ENCODE measurements at regions not wholly inside any gene's neighbourhood (a gene's known extent, or its start where the extent isn't known, plus 50 kb on each side); places are given as distances from the start of the nearest gene placed in this dataset.
"Not testable (repeated sequence)": the region's sequence is repeated elsewhere in the genome, so short reads cannot be mapped to it uniquely, and the experiment has no call there.

DNA sequence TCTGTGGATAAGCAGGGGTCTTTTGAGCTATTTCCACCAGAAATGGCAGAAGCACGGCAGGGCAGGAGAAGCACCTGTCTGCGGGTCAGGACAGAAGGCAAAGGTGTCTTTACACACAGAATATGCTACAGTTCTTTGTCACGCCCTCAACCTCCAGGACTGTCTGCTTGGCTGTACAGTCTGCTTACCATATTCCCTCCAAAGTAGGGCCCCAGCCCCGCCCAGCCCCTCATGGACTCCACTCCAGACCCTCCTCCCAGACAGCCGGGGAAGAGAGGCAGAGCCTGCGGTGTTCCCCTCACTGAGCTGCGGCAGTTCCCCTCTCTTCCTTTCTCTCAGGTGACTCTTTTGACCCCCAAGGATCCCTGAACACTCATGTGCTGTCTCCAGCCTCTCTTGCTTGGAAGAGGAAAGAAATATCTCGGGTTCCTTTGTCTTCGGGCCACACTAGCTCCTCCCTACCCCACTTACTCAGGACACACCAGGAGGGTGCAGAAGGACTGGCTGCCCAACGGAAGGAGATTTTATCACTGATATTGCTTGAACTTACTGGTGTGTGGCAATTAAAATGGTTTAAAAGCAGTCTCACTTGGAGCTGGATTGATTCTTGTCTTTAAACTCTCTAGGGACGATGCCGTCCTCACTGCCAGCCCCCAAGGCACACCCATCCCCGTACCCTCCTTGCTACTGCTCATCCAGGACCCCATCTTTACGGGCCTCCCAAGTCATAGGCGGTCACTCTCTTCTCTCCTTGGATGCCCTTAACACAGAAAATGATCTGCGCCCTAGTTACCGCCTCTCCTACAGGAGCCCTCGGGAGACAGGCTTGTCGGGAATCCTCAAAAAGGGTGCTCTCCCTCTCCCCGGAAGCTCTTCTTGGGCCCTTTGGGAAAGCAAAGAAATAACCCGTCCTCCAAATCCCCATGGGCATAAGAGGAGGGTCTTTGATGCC lies 169.7 kb downstream of the TOMM20 start:
- DNase-seq (ENCODE audit: low read depth), result no peak

GRCh38 chr1:234958066-234958705 lies 170.5 kb downstream of the TOMM20 start:
- DNase-seq (ENCODE audit: low read depth), result no peak

- no peak for DNase-seq (ENCODE audit: low read depth)
These were observed 171.1 kb downstream of the TOMM20 start for GRCh38 chr1:234957330-234958065.

GRCh38 chr1:234956821-234957329 lies 171.8 kb downstream of the TOMM20 start:
- no peak for DNase-seq (ENCODE audit: low read depth)

- no peak for DNase-seq (ENCODE audit: low read depth)
These were observed 173.4 kb downstream of the TOMM20 start for GRCh38 chr1:234955107-234955731.

- no peak for DNase-seq (ENCODE audit: low read depth)
These were observed 174.0 kb downstream of the TOMM20 start for GRCh38 chr1:234954613-234955012.

DNA sequence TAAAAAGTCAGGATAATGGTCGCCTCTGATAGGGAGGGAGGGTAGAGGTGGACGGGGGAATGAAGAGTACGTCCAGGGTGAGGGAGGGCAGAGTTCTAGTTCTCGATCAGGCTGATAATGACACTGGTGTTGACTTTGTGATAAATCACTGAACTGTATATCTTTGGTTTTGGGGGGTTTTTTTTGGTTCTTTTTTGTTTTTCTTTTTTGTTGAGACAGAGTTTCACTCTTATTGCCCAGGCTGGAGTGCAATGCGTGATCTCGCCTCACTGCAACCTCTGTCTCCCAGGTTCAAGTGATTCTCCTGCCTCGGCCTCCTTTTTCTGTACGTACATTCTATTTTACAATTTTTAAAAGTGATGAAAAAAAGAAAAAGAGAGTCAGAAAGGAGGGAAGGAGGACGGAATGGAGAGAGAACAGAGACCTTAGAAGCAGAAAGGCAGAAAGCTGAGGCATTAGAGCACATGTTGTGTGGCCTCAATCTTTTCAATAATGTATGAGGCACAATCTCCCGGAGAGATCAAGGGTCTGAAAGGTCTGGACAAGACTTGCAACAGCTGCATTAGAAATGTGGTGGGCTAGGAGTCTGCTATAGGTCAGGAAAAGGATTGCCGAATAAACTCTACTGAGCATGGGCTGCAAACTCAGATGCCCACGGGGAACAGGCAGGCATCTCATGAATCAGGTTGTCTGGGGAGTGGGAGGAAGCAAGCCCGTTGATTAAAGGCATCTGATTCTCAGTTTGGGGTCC lies 174.8 kb downstream of the TOMM20 start:
- DNase-seq (ENCODE audit: low read depth), result no peak

GRCh38 chr1:234950598-234950997 lies 178.0 kb downstream of the TOMM20 start:
- no peak for DNase-seq (ENCODE audit: low read depth)

GRCh38 chr1:234949528-234949927 lies 179.1 kb downstream of the TOMM20 start:
- DNase-seq (ENCODE audit: low read depth), result not testable (repeated sequence)

GRCh38 chr1:234944439-234945344 lies 183.9 kb downstream of the TOMM20 start:
- no peak for DNase-seq (ENCODE audit: low read depth)

DNA sequence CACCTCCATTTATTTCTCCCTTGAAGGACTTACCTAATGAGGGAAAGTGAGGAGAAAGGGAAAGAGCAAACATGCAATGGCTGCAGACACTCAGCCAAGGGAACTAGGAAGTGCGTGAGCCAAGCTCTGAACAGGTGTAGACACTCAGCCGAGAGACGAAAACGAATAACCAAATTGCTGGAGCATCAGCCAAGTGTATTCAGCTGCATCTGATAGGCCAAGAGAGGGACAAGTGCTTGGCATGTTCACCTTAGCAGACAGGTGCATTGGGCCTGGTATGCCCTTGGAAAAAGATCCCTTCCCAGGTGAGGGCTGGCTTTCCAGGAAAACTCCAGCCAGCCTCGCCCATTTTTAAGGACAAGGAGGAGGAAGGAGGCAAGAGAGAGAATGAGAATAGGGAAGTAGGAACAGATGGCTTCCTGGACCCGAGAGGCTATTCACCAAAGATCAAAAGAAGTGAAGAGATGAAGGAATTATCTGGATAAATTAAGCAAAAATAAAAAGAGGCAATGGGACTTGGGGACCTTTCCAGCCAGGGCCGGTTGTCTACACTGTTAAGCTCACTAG lies 184.7 kb downstream of the TOMM20 start:
- no peak for DNase-seq (ENCODE audit: low read depth)

DNA sequence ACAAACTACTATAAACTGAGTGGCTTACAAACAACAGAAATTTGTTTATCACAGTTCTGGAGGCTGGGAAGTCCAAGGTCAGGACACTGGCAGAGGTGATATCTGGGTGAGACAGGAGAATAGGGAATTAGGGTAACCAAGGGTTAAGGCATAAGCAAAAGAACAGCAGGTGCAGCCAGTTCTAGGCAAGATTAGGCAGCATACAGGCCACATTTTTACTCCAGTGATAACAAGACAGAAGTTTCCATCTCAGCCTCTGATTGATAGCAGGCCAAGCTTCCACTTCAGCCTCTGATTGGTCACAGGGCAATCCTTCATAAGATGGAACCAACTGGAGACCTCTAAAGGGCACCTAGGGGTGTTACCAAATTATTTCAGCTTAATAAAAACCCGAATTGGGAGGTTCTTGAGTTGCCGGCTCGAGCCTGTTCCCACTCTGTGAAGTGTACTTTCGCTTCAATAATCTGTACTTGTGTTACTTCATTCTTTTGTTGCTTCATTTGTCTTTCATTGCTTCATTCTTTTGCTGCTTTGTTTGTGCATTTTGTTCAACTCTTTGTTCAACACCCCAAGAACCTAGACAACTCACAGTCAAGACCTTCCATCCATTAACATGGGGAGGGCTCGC lies 185.6 kb downstream of the TOMM20 start:
- no peak for DNase-seq (ENCODE audit: low read depth)

- DNase-seq (ENCODE audit: low read depth), result no peak
These were observed 186.7 kb downstream of the TOMM20 start for GRCh38 chr1:234942012-234942332.

GRCh38 chr1:234941321-234942011 lies 187.2 kb downstream of the TOMM20 start:
- DNase-seq (ENCODE audit: low read depth), result no peak

DNA sequence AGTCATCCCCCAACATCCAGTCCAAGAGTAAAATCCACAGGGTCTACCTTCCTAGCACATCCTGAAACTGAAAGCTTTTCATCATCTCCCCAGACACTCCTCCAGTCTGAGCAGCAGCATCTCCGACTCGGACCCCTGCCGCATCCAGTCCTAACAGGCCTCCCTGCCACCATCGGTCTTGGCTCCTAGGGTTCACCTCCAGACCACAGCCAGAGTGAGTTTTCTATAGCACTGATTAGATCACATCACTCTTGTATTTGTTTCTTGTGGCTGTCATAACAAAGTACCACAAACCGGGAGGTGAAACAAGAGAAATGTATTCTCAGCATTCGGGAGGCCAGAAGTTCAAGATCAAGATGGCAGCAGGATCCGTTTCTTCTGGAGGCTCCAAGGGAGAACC lies 187.8 kb downstream of the TOMM20 start:
- no peak for DNase-seq (ENCODE audit: low read depth)

DNA sequence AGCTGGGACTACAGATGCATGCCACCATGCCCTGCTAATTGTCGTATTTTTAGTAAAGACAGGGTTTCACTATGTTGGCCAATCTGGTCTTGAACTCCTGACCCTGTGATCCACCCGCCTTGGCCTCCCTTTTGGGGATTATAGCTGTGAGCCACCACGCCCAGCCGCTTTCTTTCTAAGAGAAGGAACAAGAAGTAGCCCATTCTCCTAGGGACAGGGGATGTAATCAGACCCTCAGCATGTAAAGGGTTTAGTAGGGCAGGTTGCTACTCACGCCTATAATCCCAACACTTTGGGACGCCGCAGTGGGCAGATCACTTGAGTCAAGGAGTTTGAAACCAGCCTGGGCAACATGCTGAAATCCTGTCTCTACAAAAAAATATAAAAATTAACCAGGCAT lies 189.7 kb downstream of the TOMM20 start:
- DNase-seq (ENCODE audit: low read depth), result no peak

DNA sequence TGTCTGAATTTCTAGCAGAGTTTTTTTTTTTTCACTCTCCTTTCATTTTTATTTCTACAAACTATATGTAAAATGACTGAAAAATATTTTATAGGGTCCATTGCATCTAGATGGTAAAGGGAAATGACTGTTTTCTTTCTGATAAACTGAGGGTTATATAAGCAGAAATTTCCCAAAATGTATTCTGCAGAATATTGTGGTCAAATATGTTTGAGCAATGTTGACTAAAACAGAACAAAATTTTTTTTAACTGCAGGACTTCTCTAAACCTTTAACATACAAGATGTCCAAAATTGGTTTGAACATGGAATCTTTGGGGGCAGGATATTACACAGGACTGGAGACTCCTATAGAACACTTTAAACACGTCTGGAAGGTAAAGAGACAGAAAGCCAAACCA lies 190.5 kb downstream of the TOMM20 start:
- no peak for DNase-seq (ENCODE audit: low read depth)

DNA sequence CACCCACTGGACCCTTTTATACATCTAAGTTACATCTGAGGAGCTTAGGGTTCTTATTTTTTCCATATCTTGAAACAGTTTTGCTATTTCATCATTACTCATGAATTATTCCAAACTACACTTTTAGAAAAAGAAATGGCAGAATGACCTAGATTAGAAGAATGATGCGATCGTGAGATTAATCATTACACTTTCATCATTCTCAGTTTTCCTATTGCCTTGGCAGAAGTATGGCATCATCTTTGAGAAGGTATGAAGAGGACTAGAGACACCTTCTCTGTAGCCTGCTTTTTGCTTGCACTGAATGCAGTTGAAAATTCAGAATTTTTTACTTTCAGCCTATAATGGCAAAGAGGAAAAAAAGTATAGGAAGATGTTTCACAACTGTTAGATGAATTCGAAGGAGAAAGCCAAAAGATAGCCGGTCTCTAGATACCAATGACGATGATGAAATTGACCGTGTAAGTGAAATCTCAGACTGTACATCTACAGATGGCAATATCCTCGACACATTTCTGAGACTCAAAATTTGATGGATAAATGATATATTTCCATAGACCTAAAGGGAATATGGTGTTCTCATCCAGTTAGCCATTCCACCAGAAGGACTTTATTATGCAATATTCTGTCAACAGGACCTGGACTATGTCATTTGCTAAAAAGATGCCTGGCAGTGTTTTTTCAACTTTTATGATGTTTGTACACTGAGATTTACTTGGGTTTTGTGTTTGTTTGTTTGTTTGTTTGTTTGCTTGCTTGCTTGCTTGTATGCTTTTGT lies 191.8 kb downstream of the TOMM20 start:
- DNase-seq (ENCODE audit: low read depth), result no peak

All from T-helper 22 cell (primary cell).